ENCODE measurements at regions not wholly inside any gene's neighbourhood (a gene's known extent, or its start where the extent isn't known, plus 50 kb on each side); places are given as distances from the start of the nearest gene placed in this dataset.
"Not testable (repeated sequence)": the region's sequence is repeated elsewhere in the genome, so short reads cannot be mapped to it uniquely, and the experiment has no call there.

- DNase-seq (ENCODE audit: low read depth in 2 of 2): no peak
Measured at GRCh38 chr12:68507657-68508056, 103.0 kb upstream of the RAP1B start.

- no peak for DNase-seq (ENCODE audit: low read depth in 2 of 2)
Measured at GRCh38 chr12:68508576-68508975, 102.1 kb upstream of the RAP1B start.

GRCh38 chr12:68509242-68509641, 101.5 kb upstream of the RAP1B start:
- DNase-seq (ENCODE audit: low read depth in 2 of 2): no peak

- no peak for DNase-seq (ENCODE audit: low read depth in 2 of 2)
Measured at GRCh38 chr12:68510397-68510796, 100.3 kb upstream of the RAP1B start.

- no peak for DNase-seq (ENCODE audit: low read depth in 2 of 2)
Measured at GRCh38 chr12:68514807-68515411, 95.8 kb upstream of the RAP1B start.

- DNase-seq (ENCODE audit: low read depth in 2 of 2): no peak
Measured at GRCh38 chr12:68515793-68516192, 94.9 kb upstream of the RAP1B start.

GRCh38 chr12:68521321-68521839, 89.3 kb upstream of the RAP1B start:
- no peak for DNase-seq (ENCODE audit: low read depth in 2 of 2)

GRCh38 chr12:68521848-68522502, 88.7 kb upstream of the RAP1B start:
- no peak for DNase-seq (ENCODE audit: low read depth in 2 of 2)

- no peak for DNase-seq (ENCODE audit: low read depth in 2 of 2)
Measured at GRCh38 chr12:68529466-68529865, 81.2 kb upstream of the RAP1B start.

- no peak for DNase-seq (ENCODE audit: low read depth in 2 of 2)
Measured at GRCh38 chr12:68529869-68530268, 80.8 kb upstream of the RAP1B start.

- no peak for DNase-seq (ENCODE audit: low read depth in 2 of 2)
Measured at GRCh38 chr12:68530299-68530698, 80.4 kb upstream of the RAP1B start.

- no peak for DNase-seq (ENCODE audit: low read depth in 2 of 2)
Measured at GRCh38 chr12:68530965-68531364, 79.7 kb upstream of the RAP1B start.

GRCh38 chr12:68532204-68532886, 78.4 kb upstream of the RAP1B start:
- DNase-seq (ENCODE audit: low read depth in 2 of 2): no peak

- DNase-seq (ENCODE audit: low read depth in 2 of 2): no peak
Measured at GRCh38 chr12:68532887-68533248, 77.8 kb upstream of the RAP1B start.

GRCh38 chr12:68534108-68534507, 76.6 kb upstream of the RAP1B start:
- no peak for DNase-seq (ENCODE audit: low read depth in 2 of 2)

GRCh38 chr12:68536885-68537485, 73.7 kb upstream of the RAP1B start:
- DNase-seq (ENCODE audit: low read depth in 2 of 2): no peak

- no peak for DNase-seq (ENCODE audit: low read depth in 2 of 2)
Measured at GRCh38 chr12:68537571-68537970, 73.1 kb upstream of the RAP1B start.

- DNase-seq (ENCODE audit: low read depth in 2 of 2): peak; percentile 14
Measured at GRCh38 chr12:68538726-68539614, 71.7 kb upstream of the RAP1B start.

- no peak for DNase-seq (ENCODE audit: low read depth in 2 of 2)
Measured at GRCh38 chr12:68539615-68539952, 71.1 kb upstream of the RAP1B start.

- not testable (repeated sequence) for DNase-seq (ENCODE audit: low read depth in 2 of 2)
Measured at GRCh38 chr12:68540768-68541167, 69.9 kb upstream of the RAP1B start.

GRCh38 chr12:68547318-68547717, 63.4 kb upstream of the RAP1B start:
- not testable (repeated sequence) for DNase-seq (ENCODE audit: low read depth in 2 of 2)

All from activated CD4-positive, alpha-beta T cell treated with anti-CD3 and anti-CD28 coated beads for 24 hours (primary cell).